ENCODE measurements at regions not wholly inside any gene's neighbourhood (a gene's known extent, or its start where the extent isn't known, plus 50 kb on each side); places are given as distances from the start of the nearest gene placed in this dataset.

DNA sequence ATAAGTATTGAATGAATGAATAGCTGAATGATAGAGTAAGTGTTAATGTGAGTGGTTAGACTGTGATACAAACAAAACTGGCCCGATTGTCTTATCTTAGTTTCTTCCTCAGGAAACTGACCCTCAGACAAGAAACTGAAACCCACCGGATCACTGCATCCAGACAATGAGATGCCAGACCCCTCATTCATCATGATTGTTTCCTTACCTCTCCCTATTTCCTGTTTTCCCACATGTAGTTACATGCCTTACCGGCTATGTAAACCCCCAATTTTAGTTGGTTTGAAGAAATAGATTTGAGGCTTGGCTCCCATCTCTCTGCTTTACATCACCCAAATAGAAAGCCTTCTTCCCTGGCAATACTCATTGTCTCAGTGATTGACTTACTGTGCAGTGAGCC is 218.9 kb upstream of the PPP1R2C start:
- Histone ChIP-seq H2AFZ (no peak overlapping the region), H3K27me3 (ENCODE audit: insufficient read depth, low read depth) (no peaks in the 10 kb centered on the region), H3F3A (ENCODE audit: insufficient read depth, low read depth) (no peaks in the 10 kb centered on the region), H3K27ac (no peak overlapping the region), H3K4me3 (no peak overlapping the region), H3K9me2 (ENCODE audit: insufficient read depth) (no peaks in the 10 kb centered on the region), H3K4me1 (replicated peaks; ENCODE audit: insufficient read depth) (peaks cover 9% of the 10 kb centered on the region), H3K4me2 (no peak overlapping the region), H3K9me3 (ENCODE audit: insufficient read depth, low read depth) (no peaks in the 10 kb centered on the region), H3K79me2 (ENCODE audit: low read depth) (no peaks in the 10 kb centered on the region), H4K20me1 (ENCODE audit: insufficient read depth) (no peaks in the 10 kb centered on the region), H3K36me3 (ENCODE audit: low read depth) (no peaks in the 10 kb centered on the region)
- ChIA-PET CTCF (no interaction called here), POLR2A (ENCODE audit: unreplicated experiment) (no interaction called here)
- DNase-seq, result no peak
- no peak for TF ChIP-seq EZH2 (IDR thresholded peaks at IDR 0.05; ENCODE audit: low read depth)
- no peak for TF ChIP-seq CTCF (conservative IDR thresholded peaks at IDR 0.05)
- no TSS peak for BruUV-seq (replicated peaks)
- intact Hi-C loops (cut with micrococcal nuclease; ENCODE audit: unreplicated experiment), result no loop called here

- H3K9me3 ChIP-seq (ENCODE audit: insufficient read depth, low read depth), result no peaks in the 10 kb centered on the region
- no peaks in the 10 kb centered on the region for H3K79me2 ChIP-seq (ENCODE audit: low read depth)
- H3K4me3 ChIP-seq, result no peak overlapping the region
- no peaks in the 10 kb centered on the region for H3K36me3 ChIP-seq (ENCODE audit: low read depth)
- no peaks in the 10 kb centered on the region for H4K20me1 ChIP-seq (ENCODE audit: insufficient read depth)
- no peaks in the 10 kb centered on the region for H3F3A ChIP-seq (ENCODE audit: insufficient read depth, low read depth)
- no peak overlapping the region for H2AFZ ChIP-seq
- no peaks in the 10 kb centered on the region for H3K4me1 ChIP-seq (replicated peaks; ENCODE audit: insufficient read depth)
- H3K27me3 ChIP-seq (ENCODE audit: insufficient read depth, low read depth), result no peaks in the 10 kb centered on the region
- intact Hi-C loops (cut with micrococcal nuclease; ENCODE audit: unreplicated experiment), result no loop called here
- CTCF ChIA-PET, result no interaction called here
- DNase-seq, result no peak
- no peaks in the 10 kb centered on the region for H3K9me2 ChIP-seq (ENCODE audit: insufficient read depth)
- H3K4me2 ChIP-seq, result no peak overlapping the region
- BruUV-seq (replicated peaks), result no TSS peak
- TF ChIP-seq CTCF (conservative IDR thresholded peaks at IDR 0.05), result no peak
- no peak for TF ChIP-seq EZH2 (IDR thresholded peaks at IDR 0.05; ENCODE audit: low read depth)
- no peak overlapping the region for H3K27ac ChIP-seq
- POLR2A ChIA-PET (ENCODE audit: unreplicated experiment), result no interaction called here
Measured at GRCh38 chrX:43000121-43000520, 222.2 kb upstream of the PPP1R2C start.

DNA sequence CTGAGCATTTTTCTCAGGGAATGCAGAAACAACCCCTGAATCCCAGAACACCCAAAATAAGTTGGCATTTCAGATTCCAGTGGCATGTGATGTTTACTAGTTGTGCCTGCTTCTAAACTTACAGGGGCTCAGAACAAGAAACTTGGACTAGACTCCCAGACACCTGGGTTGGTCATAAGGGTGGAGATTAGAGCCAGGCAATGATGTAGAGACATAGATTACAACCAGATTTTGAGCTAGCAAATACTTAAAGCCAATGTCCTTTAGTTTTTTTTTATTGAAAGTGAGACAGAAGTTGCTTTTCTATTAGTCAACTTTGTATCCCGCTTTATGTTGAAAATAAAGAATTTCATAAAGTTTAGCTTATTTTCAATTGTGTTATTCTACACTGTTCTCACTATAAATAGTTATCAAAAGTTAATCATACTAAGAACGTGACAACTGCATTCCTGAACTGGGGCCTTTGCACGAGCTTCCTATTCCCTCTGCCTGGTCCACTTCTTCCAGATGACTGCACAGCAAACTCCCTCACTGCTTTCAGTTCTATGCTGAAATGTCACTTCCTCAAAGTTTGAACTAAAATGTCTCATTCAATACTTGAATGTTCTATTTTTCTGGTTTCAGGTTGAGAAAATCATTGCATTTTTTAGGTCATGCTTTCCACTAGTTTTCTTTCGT is 224.7 kb upstream of the PPP1R2C start:
- ChIA-PET CTCF (no interaction called here), POLR2A (ENCODE audit: unreplicated experiment) (no interaction called here)
- BruUV-seq (replicated peaks), result no TSS peak
- Histone ChIP-seq H3K79me2 (ENCODE audit: low read depth) (no peaks in the 10 kb centered on the region), H3K27ac (no peak overlapping the region), H2AFZ (no peak overlapping the region), H3K27me3 (ENCODE audit: insufficient read depth, low read depth) (no peaks in the 10 kb centered on the region), H3K9me3 (ENCODE audit: insufficient read depth, low read depth) (no peaks in the 10 kb centered on the region), H3K36me3 (ENCODE audit: low read depth) (no peaks in the 10 kb centered on the region), H3K4me1 (replicated peaks; ENCODE audit: insufficient read depth) (no peaks in the 10 kb centered on the region), H4K20me1 (ENCODE audit: insufficient read depth) (no peaks in the 10 kb centered on the region), H3K4me3 (no peak overlapping the region), H3F3A (ENCODE audit: insufficient read depth, low read depth) (no peaks in the 10 kb centered on the region), H3K4me2 (no peak overlapping the region), H3K9me2 (ENCODE audit: insufficient read depth) (no peaks in the 10 kb centered on the region)
- intact Hi-C loops (cut with micrococcal nuclease; ENCODE audit: unreplicated experiment), result no loop called here
- DNase-seq, result no peak
- TF ChIP-seq CTCF (conservative IDR thresholded peaks at IDR 0.05) (no peak), EZH2 (IDR thresholded peaks at IDR 0.05; ENCODE audit: low read depth) (no peak)
